ENCODE measurements at regions not wholly inside any gene's neighbourhood (a gene's known extent, or its start where the extent isn't known, plus 50 kb on each side); places are given as distances from the start of the nearest gene placed in this dataset.
"Not testable (repeated sequence)": the region's sequence is repeated elsewhere in the genome, so short reads cannot be mapped to it uniquely, and the experiment has no call there.

DNA sequence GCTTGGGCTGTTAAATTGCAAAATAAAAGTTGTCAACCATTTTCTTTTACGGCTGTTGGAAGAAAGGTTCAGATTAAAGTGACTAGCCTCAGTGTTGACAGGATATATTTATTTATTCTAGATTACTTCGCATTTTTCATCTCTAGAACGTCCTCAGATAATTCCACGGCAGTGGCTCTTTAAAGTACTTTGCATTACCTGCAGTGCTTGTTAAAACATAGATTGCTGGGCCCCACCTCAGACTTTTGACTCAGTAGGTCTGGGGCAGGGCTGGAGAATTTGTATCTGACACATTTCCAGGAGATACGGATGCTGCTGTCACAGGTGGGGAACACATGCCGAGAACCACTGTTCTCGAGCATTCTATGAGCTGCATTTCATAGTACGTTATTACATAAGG lies 292.7 kb downstream of the EDEM1 start:
- no peak for DNase-seq

DNA sequence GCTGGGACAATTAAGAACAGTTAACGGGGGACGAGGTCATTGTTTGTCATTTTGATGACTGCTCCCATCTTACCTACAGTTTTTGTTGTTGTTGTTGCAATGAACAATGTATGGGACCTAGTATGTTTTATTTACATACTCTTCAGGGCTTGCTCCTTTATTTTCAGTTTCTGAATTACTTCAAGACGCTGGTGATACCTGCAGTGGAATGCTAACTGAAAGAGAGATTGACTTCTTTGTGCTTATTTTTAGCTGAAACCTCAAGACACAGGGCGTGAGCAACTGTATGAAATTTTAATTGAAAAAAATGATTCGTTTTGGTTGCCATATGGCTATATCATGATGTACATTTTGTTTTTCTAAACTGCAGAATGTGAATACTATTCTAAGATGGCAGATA lies 297.9 kb downstream of the EDEM1 start:
- no peak for DNase-seq

DNA sequence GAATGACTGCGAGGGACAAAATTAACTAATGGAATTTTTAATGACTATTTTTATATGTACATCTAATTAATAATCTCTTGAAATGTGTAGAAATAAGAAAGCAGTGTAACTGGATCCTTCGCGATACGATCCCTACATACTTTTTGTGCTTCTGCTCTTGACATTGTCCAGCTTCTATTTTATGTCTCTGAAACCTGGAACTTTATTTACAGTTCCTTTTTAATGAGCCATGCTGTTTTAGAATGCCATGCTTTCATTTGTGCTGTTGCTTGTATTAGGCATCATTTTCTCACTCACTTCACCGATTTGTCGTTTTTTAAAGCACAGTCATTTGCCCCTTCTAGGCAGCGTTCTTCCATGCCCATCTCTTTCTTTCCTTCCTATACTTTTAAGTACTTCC lies 301.3 kb downstream of the EDEM1 start:
- no peak for DNase-seq

DNA sequence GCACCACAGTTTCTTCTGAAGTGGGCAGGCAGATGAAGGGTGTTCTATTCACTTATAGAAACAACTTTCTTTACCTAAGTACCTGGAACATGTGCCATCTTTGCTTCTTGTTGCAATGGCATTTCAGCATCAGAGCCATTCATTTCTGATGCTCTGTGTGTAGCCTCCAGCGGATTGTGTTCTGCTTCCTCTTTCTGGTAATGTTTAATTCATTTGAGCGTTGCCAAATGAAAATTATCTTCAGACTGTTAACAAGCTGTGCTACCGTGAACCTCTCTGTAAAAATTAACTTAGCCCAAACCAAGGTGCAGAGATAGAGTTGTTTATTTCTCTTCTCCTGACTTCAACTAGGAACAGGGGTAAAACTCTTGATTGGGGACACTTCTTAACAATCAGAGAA lies 302.0 kb downstream of the EDEM1 start:
- no peak for DNase-seq

DNA sequence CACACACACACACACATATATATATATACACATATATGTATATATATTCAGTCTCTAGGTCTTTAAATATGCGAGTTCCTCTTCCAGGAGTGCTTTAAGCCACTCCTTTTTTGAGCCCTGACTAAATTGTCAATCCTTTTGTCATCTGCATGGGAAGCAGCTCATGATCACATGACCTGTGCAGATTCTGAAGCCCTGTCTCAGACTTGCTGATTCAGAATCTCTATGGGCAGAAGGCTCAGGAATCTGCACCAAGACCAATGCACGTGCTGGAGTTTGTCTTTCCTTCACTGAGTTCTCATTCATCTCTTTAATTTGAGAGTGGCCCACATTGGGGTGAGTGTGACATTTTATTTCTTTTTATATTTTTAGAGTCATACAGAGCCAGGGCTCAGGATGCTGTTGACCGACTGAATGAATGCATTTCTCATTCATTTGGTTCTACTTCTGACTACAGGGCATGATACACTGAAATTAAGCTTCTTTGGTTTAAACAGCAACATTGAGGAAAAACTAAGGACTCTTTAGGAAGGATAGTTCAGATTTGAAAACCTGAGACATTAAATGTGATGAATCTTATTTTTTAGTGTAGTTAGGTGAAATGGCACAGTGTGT lies 307.5 kb downstream of the EDEM1 start:
- no peak for DNase-seq

DNA sequence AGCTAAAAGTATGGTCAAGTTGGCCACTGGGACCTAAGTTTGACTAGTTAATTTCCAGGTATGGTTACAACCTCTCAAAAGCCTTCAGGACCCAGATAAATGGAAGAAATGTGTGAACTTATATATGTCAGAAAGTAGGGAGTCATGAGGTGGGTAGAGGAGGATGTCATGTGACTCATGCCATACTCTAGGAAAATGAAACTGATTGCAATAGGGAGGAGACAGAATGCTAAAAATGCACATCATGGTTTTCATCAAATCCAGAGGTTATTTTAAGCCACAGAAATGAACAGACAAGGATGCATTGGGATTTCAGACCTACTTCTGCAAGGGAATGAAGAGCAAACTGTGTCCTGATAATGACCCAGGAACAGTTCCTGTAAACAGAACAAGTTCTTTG lies 310.0 kb downstream of the EDEM1 start:
- DNase-seq = no peak

DNA sequence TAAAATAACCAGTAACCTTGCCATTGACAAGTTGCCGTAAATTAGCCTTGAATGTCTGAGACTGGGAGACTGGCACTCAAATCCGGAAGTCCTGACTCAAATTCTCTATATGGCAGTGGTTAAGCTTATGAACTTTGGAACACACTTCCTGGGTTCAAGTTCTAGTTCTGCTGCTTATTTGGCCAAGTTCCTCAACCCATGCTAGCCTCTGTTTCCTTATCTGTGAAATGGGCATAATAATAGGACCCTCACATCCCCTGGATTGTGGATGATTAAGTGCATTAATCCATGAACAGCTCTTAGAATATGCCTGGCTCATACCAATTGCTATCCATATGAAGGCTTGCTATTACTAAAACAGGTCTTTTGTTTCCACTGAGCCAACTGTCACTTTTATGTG lies 311.5 kb downstream of the EDEM1 start:
- no peak for DNase-seq

DNA sequence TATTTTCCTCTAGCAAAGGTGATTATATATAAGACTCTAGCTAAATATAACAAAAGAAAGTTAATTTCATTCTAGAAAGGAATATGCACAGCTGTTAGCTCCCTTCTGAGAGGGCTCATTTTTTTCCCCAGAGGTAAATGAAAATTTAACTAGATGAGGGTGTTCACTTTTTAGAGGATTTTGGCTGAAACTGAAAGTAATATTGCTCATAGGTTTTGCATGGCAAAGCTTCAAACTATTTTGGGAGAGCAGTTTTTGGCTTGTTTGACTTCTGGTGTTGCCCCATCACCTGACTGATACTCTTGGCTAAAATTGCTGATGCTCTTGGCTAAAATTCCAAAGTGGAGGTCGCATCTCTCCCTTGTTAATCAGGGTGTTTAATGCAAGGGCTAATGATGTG lies 311.9 kb downstream of the EDEM1 start:
- no peak for DNase-seq

DNA sequence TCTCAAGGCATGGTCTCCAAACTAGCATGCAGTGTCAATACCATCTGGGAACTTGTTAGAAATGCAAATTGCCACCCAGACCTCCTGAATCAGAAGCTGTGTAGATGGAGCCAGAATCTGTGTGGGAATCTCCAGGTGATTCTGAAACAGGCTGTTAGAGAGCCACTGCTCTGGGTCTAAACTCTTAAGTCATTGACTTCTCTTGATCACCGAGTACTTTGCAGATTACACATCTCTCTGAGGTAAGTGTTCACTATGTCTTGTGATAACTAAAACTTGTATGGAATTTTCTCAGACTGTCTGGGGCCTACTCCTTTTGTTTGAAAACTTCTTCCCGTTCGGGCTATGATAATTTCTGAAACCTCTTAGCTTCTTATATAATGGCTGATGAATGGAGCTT lies 315.6 kb downstream of the EDEM1 start:
- DNase-seq = no peak

DNA sequence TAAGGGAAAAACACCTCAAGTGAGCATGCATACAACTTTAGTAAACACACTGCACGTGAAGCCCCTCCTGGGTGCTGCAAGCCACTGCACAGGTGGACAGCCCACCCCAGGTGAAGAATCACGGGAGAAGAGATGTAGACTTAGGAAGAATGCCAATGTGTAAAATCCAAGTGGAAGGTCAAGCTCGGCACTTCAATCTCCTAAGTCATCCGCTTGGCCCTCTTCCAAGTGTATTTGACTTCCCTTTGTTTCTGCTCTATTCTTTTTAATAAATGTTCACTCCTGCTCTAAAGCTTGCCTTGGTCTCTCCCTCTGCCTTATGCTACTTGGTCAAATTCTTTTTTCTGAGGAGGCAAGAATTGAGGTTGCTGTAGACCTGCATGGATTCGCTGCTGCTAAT lies 316.6 kb downstream of the EDEM1 start:
- DNase-seq = no peak

DNA sequence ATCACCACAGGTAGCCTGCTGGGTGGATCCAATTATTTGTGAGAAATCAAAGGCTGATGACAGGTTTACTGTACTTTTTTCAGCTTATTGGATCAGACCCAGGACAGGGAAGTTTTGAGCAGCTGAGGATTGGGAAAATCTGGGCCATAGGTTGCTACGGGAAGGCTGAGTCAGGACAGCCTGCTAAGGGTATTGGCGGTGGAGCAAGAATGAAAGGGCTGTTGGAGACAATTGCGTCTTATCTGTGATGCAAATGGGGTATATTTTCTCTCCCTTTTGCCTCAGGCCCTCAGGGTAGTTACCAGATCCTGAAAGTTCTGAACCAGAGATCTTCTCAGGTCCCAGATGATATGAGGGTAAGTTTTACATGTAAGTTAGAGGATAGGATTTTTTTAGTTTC lies 317.7 kb downstream of the EDEM1 start:
- no peak for DNase-seq

DNA sequence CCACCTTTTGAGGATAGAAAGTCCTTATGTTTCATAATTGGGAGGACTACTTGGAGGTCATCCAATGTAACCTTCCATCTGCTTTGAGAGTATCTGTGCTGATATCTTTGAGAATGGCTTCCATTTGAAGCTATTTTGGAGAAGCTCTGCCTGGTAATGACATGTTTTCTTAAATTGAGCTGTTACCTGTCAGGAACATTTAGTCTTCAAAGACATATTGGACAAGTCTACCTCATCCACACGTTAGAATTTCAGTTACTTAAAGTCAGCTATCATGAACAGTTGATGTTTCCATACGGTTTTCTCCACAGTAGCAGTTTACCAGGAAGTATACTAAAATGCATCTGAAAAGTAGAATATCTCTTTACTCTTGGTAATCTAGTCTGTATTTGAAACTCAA lies 318.5 kb downstream of the EDEM1 start:
- no peak for DNase-seq

DNA sequence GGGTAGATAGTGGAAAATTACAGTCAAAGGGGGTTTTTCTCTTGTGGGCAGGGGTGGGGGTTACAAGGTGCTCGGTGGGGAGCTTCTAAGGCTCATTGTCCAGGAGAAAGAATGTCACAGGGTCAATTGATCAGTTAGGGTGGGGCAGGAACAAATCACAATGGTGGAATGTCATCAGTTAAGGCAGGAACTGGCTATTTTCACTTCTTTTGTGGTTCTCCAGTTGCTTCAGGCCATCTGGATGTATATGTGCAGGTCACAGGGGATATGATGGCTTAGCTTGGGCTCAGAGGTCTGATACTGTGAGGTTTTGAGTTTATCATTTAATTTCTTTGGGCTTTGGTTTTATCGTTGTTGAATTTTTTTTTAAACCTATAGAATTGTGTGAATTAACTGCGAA lies 321.4 kb downstream of the EDEM1 start:
- not testable (repeated sequence) for DNase-seq

DNA sequence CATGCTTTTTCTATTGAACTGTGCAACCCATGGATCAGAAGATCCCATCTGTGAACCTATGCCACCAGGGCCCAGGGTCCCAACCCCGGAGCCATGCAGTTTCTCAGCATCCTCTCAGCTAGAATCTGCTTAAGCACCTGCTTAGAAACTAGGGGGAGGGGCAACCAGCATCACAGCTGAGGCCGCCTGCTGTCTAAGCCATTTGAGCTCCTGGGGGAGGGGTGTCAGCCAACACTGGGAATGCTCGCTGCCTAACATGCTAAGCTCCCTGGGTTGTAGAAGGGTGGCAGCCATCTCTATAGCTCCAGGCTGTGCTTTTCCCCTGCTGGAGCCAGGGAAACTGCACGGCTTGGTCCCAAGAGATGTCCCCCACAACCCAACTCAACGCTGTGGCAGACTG lies 322.8 kb downstream of the EDEM1 start:
- no peak for DNase-seq

DNA sequence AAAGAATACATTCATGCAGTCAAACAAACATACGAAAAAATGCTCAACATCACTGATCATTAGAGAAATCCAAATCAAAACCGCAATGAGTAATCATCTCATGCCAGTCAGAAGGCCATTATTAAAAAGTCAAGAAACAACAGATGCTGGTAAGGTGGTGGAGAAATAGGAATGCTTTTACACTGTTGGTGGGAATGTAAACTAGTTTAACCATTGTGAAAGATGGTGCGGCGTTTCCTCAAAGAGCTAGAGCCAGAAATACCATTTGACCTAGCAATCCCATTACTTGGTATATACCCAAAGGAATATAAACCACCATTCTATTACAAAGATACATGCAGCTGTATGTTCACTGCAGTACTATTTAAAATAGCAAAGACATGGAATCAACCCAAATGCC lies 330.4 kb downstream of the EDEM1 start:
- no peak for DNase-seq

DNA sequence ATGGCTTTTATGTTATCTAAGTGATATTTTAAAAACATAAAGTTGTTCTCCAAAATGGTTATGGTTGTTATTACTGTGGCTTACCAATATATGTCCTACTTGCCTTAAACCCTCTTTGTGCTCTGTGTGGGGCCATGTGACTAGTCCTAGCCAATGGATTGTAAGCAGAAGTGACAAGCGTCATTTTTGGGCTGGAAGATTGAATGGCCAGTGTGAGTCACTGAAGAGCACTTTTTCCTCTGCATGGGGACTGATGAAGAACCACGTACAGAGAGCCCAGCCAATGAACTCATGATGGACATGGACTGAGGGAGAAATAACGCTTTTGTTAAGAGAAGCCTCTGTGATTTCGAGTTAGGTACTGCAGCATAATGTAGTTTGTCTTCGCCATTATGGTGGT lies 332.7 kb downstream of the EDEM1 start:
- DNase-seq = no peak

DNA sequence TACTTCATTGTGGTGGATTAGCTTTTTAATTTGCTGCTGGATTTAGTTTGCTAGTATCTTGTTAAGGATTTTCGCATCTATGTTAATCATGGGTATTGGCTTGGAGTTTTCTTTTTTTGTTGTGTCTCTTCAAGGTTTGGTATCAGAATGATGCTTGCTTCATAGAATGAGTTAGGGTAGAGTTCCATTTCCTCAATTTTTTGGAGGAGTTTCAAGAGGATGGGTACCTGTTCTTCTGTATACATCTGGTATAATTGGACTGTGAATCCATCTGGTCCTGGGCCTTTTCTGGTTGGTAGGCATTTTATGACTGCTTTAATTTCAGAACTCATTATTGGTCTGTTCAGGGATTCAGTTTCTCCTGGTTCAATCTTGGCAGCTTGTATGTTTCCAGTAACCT lies 335.6 kb downstream of the EDEM1 start:
- no peak for DNase-seq

DNA sequence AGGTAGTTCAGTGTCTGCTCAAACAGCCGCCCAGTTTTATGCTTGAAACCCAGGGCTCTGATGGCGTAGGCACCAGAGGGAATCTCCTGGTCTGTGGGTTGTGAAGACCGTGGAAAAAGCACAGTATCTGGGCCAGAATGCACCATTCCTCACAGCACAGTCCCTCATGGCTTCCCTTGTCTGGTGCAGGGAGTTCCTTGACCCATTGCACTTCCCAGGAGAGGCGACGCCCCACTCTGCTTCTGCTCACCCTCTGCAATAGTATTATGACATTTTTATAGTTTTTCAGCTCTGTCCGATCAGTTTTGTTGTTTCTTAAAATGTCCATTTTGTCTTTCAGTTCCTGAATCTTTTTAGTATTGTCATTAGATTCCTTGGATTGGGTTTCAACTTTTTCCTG lies 343.5 kb downstream of the EDEM1 start:
- no peak for DNase-seq

DNA sequence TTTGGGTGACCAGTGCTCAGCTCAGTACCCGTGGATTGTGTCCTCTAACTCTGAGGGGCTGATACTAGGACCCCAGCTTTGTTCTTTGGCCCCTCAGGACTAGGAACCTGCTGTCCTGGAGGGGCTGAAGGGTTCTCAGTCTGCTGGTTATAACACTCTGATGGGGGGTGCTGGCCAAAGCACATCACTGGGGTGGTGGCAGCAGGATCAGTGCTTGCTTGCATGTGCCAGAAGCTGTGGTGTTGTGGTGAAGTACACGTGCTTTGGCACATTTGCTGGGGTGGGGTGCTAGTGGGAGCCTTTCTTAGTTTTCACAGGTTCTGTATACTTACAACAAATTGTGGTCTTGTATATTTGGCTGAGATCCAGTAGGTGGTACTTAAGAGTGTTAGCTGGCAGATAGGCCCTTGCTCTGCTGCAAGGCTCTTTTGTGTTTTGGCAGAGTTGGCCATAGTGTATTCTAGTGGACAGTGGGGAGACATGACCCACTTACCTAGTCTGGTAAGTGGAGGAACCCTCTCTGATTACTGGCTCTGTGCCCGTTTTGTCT lies 344.3 kb downstream of the EDEM1 start:
- DNase-seq = no peak

DNA sequence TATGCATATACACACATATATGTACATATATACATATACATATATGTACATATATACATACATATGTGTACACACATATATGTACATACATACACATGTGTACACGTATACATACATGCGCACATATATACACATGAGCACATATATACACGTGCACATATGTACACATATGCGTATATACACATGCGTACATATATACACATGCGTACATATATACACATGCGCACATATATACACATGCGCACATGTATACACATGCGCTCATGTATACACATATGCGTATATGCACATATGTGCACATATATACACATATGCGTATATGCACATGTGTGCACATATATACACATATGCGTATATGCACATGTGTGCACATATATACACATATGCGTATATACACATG lies 353.0 kb downstream of the EDEM1 start:
- DNase-seq = no peak

DNA sequence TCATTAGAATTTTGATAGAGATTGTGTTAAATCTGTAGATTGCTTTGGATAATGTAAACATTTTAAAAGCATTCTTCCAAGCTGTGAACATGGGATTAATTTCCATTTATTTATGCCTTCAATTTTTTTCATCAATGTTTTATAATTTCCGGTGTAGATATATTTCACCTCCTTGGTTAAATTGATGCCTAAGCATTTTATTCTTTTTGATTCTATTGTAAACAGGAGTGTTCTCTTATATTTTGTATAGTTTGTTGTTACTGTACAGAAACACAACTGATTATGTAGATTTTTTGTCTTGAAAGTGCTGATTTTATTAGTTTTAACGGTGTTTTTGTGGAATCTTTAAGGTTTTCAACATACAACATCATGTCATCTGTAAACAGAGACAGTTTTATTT lies 355.0 kb downstream of the EDEM1 start:
- DNase-seq = no peak

DNA sequence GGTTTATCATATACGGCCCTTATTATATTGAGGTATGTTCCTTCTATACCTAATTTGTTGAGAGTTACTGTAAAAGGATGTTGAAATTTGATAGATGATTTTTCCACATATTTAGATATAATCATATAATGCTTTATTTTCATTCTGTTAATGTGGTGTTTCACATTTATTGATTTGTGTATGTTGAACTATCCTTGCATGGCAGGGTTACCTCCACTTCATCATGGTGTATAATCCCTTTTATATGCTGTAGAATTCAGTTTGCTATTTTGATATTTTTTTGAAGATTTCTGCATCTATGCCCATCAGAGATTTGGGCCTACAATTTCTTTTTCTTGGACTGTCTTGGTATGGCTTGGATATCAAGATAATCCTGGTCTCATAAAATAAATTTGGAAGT lies 355.5 kb downstream of the EDEM1 start:
- DNase-seq = no peak

DNA sequence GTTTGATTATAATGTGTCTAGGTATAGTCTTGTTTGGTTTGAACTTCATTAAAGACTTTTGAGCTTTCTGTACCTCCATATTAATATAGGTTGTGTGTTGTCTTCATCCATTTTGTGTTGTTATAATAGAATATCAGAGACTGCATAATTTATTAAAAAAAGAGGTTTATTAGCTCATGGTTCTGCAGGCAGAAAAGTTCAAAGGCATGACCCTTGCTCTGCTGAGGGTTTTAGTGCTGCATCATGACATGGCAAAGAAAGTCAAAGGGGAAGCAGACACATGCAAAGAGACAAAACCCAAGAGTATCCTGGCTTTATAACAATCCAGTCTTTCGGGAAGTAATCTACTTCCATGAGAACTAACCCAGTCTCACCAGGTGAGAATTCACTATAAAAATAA lies 358.2 kb downstream of the EDEM1 start:
- DNase-seq = no peak

DNA sequence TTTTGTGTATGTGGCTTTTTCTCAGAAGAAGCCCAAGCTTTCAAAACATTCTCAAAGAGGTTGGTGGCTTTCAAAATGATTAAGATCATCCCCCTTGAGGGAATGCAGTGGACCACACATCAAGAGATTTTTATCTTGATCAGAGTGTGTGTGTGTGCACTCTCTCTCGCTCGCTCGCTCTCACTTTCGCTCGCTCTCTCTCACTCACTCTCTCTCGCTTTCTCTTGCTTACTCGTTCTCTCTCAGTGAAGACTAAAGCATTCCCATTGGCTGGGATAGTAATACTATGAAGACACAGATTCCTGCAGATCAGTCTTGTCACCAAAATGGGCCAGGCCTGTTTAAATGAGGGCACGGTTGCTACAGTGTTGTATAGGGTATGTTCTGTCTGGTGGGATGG lies 365.7 kb downstream of the EDEM1 start:
- DNase-seq = no peak

DNA sequence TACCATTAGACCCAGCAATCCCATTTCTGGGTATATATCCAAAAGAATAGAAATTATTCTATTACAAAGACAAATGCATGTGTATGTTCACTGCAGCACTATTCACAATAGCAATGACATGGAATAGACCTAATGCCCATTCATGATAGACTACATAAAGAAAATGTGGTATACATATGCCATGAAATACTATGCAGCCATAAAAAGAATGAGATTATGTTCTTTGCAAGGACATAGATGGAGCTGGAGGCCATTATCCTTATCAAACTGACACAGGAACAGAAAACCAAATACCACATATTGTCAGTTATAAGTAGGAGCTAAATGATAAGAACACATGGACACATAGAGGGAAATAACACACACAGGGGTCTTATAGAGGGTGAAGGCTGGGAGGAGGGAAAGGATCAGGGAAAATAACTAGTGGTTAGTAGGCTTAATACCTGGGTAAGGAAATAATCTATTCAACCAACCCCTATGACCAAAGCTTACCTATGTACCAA lies 366.8 kb downstream of the EDEM1 start:
- no peak for DNase-seq

DNA sequence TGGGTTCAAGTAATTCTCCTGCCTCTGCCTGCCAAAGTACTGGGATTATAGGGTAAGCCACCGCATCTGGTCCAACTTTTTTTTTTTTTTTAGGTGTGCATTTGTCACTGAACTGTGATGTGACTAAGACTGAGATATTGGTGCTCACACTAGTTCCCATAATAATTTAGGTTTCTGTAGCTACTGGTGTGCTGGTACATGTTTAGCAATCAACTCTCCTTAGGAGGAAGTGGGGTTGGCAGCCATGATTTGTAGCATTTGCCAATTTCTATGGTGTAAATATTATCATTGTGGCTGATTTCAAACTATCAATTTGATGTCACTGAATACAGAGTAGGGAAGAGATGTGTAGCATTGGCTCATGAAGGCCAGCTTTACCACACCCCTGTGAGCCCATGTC lies 372.7 kb downstream of the EDEM1 start:
- DNase-seq = no peak
